Bronchial epithelial cell (primary cell): ENCODE measurements at regions not wholly inside any gene's neighbourhood (a gene's known extent, or its start where the extent isn't known, plus 50 kb on each side); places are given as distances from the start of the nearest gene placed in this dataset.
A peak's percentile ranks its signal among the peaks of the same experiment; 100 is the strongest.

ENCODE experiments used
- DNase-seq: peaks from one replicate; pipeline ENCODE4 v3.0.0-alpha.2; 2010; ENCODE audit warnings: low read depth
- FAIRE-seq: peaks from 2 replicates; lab custom pipeline; 2011; peaks lifted over from hg19 to GRCh38; lab: Jason Lieb, UNC
- H3K27me3 ChIP-seq: 2 replicates; pipeline ENCODE4 v1.5.1; 2011; ENCODE audit warnings: low read length; ENCODE audit not compliant: control insufficient read depth, insufficient read depth
- H3K36me3 ChIP-seq: 2 replicates; pipeline ENCODE4 v1.5.1; 2011; ENCODE audit warnings: low read length; ENCODE audit not compliant: control insufficient read depth, insufficient read depth
- H3K4me3 ChIP-seq: 2 replicates; pipeline ENCODE4 v1.5.1; 2011; ENCODE audit warnings: mild to moderate bottlenecking, low read depth, low read length, control low read depth
- CTCF ChIP-seq: IDR thresholded peaks from 2 replicates; pipeline ENCODE4 v1.5.1; 2011; ENCODE audit warnings: mild to moderate bottlenecking, moderate library complexity, low read length, control low read depth, inconsistent platforms; ENCODE audit not compliant: insufficient read depth, severe bottlenecking

- TF ChIP-seq CTCF, result peak; percentile 63
- DNase-seq (peak; percentile 73), FAIRE-seq (no peak)
- no peak overlapping the region for H3K4me3 ChIP-seq
- no peaks in the 10 kb centered on the region for H3K27me3 ChIP-seq
- H3K36me3 ChIP-seq, result no peaks in the 10 kb centered on the region
These were observed 213.3 kb upstream of the MIR17HG start for GRCh38 chr13:91133941-91134802.

- no peak overlapping the region for H3K4me3 ChIP-seq
- H3K27me3 ChIP-seq, result no peaks in the 10 kb centered on the region
- FAIRE-seq (no peak), DNase-seq (no peak)
- no peaks in the 10 kb centered on the region for H3K36me3 ChIP-seq
- no peak for TF ChIP-seq CTCF
These were observed 212.7 kb upstream of the MIR17HG start for GRCh38 chr13:91134803-91135184.

GRCh38 chr13:91135376-91135775 is 212.1 kb upstream of the MIR17HG start:
- H3K4me3 ChIP-seq, result no peak overlapping the region
- no peaks in the 10 kb centered on the region for H3K27me3 ChIP-seq
- H3K36me3 ChIP-seq, result no peaks in the 10 kb centered on the region
- DNase-seq (no peak), FAIRE-seq (no peak)
- no peak for TF ChIP-seq CTCF

- H3K4me3 ChIP-seq, result no peak overlapping the region
- no peaks in the 10 kb centered on the region for H3K36me3 ChIP-seq
- FAIRE-seq (no peak), DNase-seq (no peak)
- no peak for TF ChIP-seq CTCF
- H3K27me3 ChIP-seq, result no peaks in the 10 kb centered on the region
These were observed 211.5 kb upstream of the MIR17HG start for GRCh38 chr13:91135968-91136367.

- FAIRE-seq, result no peak
- no peak for DNase-seq
These were observed 210.7 kb upstream of the MIR17HG start for GRCh38 chr13:91136806-91137205.

More at GRCh38 chr13:91136806-91137205, 210.7 kb upstream of the MIR17HG start:
- H3K36me3 ChIP-seq, result no peaks in the 10 kb centered on the region
- TF ChIP-seq CTCF, result no peak
- no peaks in the 10 kb centered on the region for H3K27me3 ChIP-seq
- H3K4me3 ChIP-seq, result no peak overlapping the region
